ENCODE measurements at regions not wholly inside any gene's neighbourhood (a gene's known extent, or its start where the extent isn't known, plus 50 kb on each side); places are given as distances from the start of the nearest gene placed in this dataset.

DNA sequence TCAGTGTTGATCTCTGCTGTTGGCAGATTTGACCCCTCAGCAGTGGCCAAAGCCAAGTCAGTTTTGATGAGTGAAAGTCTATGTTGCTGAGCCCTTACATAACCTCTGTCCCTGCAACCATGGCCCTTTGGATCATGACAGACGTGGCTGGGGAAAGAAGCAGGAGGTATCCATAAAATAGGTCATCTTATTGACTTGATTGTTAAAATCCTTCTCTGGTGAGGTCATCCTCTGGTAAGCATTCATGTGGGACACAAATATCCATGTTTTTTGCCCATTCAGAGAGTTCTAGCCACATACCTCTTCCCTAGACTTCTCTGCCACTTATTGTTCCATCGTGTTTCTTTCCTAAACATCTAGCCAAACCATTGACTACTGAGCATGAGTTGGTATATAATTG, 251.9 kb upstream of the PTER start:
- H3K79me1 ChIP-seq (ENCODE audit: low read depth, low read length): no peaks in the 10 kb centered on the region
- DNase-seq (ENCODE audit: low read depth in 1 of 2, low spot score in 2 of 2) (no peak), FAIRE-seq (no peak)
- H3K9me3 ChIP-seq (ENCODE audit: insufficient read depth in 2 of 2, low read depth in 1 of 2, low read length in 1 of 2): 0 out of 4 replicates have a peak, but pooled peaks cover 0 to 4% of the 10 kb centered on the region in 2 experiments
- H2BK12ac ChIP-seq (ENCODE audit: low read depth, low read length): peak overlapping the region; percentile 31; the same call in 1 of the 2 replicates
- no peak overlapping the region for H3K9ac ChIP-seq (replicated peaks in 1 of 4; ENCODE audit: extremely low read depth in 1 of 4, low read depth in 3 of 4, low read length in 3 of 4)
- no peak overlapping the region for H3K4me2 ChIP-seq (ENCODE audit: insufficient read depth in 1 of 2, low read depth in 2 of 2, low read length in 2 of 2)
- no peak overlapping the region for H3K23ac ChIP-seq (ENCODE audit: insufficient read length)
- H4K20me1 ChIP-seq (replicated peaks in 1 of 2; ENCODE audit: control insufficient read depth in 1 of 2, insufficient read depth in 2 of 2, low read length in 2 of 2): no peaks in the 10 kb centered on the region
- no peak overlapping the region for H2AFZ ChIP-seq (ENCODE audit: low read length)
- H3K79me2 ChIP-seq (ENCODE audit: control insufficient read depth in 1 of 2, insufficient read depth in 2 of 2, low read length in 2 of 2): no peaks in the 10 kb centered on the region
- TF ChIP-seq KDM1A (IDR thresholded peaks at IDR 0.05; ENCODE audit: borderline replicate concordance, low read length) (no peak), MAFK (IDR thresholded peaks at IDR 0.05; ENCODE audit: low read depth, low read length) (no peak), EP300 (IDR thresholded peaks at IDR 0.05; ENCODE audit: borderline replicate concordance in 1 of 2, low read depth in 2 of 2, low read length in 2 of 2) (no peak), CBX8 (IDR thresholded peaks at IDR 0.05; ENCODE audit: borderline replicate concordance, low read depth, low read length) (no peak), SP1 (IDR thresholded peaks at IDR 0.05; ENCODE audit: low read depth, low read length) (no peak), CTBP2 (IDR thresholded peaks at IDR 0.05; ENCODE audit: borderline replicate concordance, insufficient read depth, insufficient read length, low read length) (no peak), CREB1 (IDR thresholded peaks at IDR 0.05) (no peak), NRF1 (IDR thresholded peaks at IDR 0.05; ENCODE audit: low read depth, low read length) (no peak), RBBP5 (IDR thresholded peaks at IDR 0.05; ENCODE audit: borderline replicate concordance, low read depth, low read length) (no peak), SIX5 (IDR thresholded peaks at IDR 0.05; ENCODE audit: low read depth, low read length) (no peak), SP4 (IDR thresholded peaks at IDR 0.05; ENCODE audit: low read length) (no peak), GABPA (IDR thresholded peaks at IDR 0.05; ENCODE audit: borderline replicate concordance, insufficient read depth, low read length) (no peak), TAF1 (IDR thresholded peaks at IDR 0.05; ENCODE audit: low read depth, low read length) (no peak)
- no peak overlapping the region for H3K14ac ChIP-seq (ENCODE audit: insufficient read length)
- H2BK5ac ChIP-seq (ENCODE audit: low read depth, low read length): no peak overlapping the region
- H2BK20ac ChIP-seq (ENCODE audit: low read length): peak overlapping the region; percentile 23; the same call in 1 of the 2 replicates
- WGBS, 2 experiments (ENCODE audit: extremely low coverage in 1 of 2, insufficient coverage in 1 of 2, insufficient read length in 1 of 2, insufficient replicate concordance in 2 of 2, low coverage in 1 of 2, low lambda C conversion rate in 2 of 2, missing lambda C conversion rate in 1 of 2): 98% methylated on average over 2 of the region's 2 CpGs; no CpG with 5 or more reads in 1 of the 2 experiments
- POLR2A ChIA-PET (ENCODE audit: partially characterized antibody): no interaction called here
- no peaks in the 10 kb centered on the region for H3K23me2 ChIP-seq (ENCODE audit: low read depth, low read length)
- H3K4me1 ChIP-seq (replicated peaks in 1 of 4; ENCODE audit: control insufficient read depth in 3 of 4, insufficient read depth in 4 of 4, low read length in 3 of 4): peaks cover 0 to 8% (median 3%) of the 10 kb centered on the region in 4 experiments; a peak in 3 of 7 replicates
- 0 out of 2 replicates have a peak overlapping the region, but pooled peaks have one; percentile 54 for H2BK15ac ChIP-seq (ENCODE audit: low read length)
- H2AK5ac ChIP-seq (ENCODE audit: low read depth, low read length): 0 out of 2 replicates have a peak overlapping the region, but pooled peaks have one; percentile 33
- H4K5ac ChIP-seq (ENCODE audit: insufficient read length, low read depth, low read length): no peak overlapping the region
- H3K27ac ChIP-seq (ENCODE audit: low read depth, low read length): no peak overlapping the region
- no peaks in the 10 kb centered on the region for H3K27me3 ChIP-seq (replicated peaks in 1 of 4; ENCODE audit: control insufficient read depth in 3 of 4, extremely low read depth in 1 of 4, insufficient read depth in 3 of 4, low read length in 3 of 4)
- no peak overlapping the region for H2BK120ac ChIP-seq (replicated peaks; ENCODE audit: low read depth, low read length)
- H4K8ac ChIP-seq (ENCODE audit: extremely low read depth, insufficient read depth, low read length): no peak overlapping the region
- H3K36me3 ChIP-seq (ENCODE audit: control insufficient read depth in 2 of 4, insufficient read depth in 4 of 4, low read length in 3 of 4): no peaks in the 10 kb centered on the region; a peak in 1 of 8 replicates
- peak overlapping the region; percentile 6 for H4K91ac ChIP-seq (replicated peaks; ENCODE audit: insufficient read length, low read length)
- no peak overlapping the region for H3K18ac ChIP-seq (ENCODE audit: extremely low read depth, low read length)
- no peak overlapping the region for H3K4ac ChIP-seq (replicated peaks; ENCODE audit: insufficient read length, low read depth, low read length)
- CTCF ChIA-PET (ENCODE audit: partially characterized antibody): interaction anchor here (2.1 kb wide), 1 partner anchor 29 kb away, joined by 5 read pairs; no protein-coding TSS in a partner anchor
- H3K4me3 ChIP-seq (ENCODE audit: extremely low read depth in 1 of 4, insufficient read depth in 2 of 4, low read depth in 3 of 4, low read length in 4 of 4): no peak overlapping the region
- no peak overlapping the region for H3K56ac ChIP-seq (replicated peaks; ENCODE audit: insufficient read length, low read depth, low read length)
